HL-60 (cell line): ENCODE measurements at regions not wholly inside any gene's neighbourhood (a gene's known extent, or its start where the extent isn't known, plus 50 kb on each side); places are given as distances from the start of the nearest gene placed in this dataset.

Experiments used
- DNase-seq, 2 experiments: peaks; one replicate each; pipeline ENCODE4 v3.0.0-alpha.2; 2010 to 2020; ENCODE audit warnings: low read depth in 1 of 2, low spot score in 1 of 2
- H3K27ac ChIP-seq: fragments of 250-450 bp; sonication (Bioruptor Pico); replicated peaks from 2 replicates; pipeline ENCODE4 v1.5.1; 2020; ENCODE audit warnings: mild to moderate bottlenecking, moderate library complexity
- H3K27me3 ChIP-seq: fragments of 250-450 bp; sonication (Bioruptor Pico); 2 replicates; pipeline ENCODE4 v1.5.1; 2021; ENCODE audit warnings: mild to moderate bottlenecking, moderate library complexity; ENCODE audit not compliant: insufficient read depth, poor library complexity, severe bottlenecking
- H3K4me3 ChIP-seq: replicated peaks from 2 replicates; pipeline ENCODE4 v1.5.1; 2011; ENCODE audit warnings: mild to moderate bottlenecking, control low read depth, low read length; ENCODE audit not compliant: insufficient read depth
- GABPA ChIP-seq: IDR thresholded peaks from 2 replicates; pipeline ENCODE4 v1.6.1; 2012; ENCODE audit warnings: low read depth
- POLR2AphosphoS5 ChIP-seq: IDR thresholded peaks from 2 replicates; pipeline ENCODE4 v1.6.1; 2012; ENCODE audit warnings: low read depth
- SPI1 ChIP-seq: IDR thresholded peaks from 2 replicates; pipeline ENCODE4 v1.6.1; 2012; ENCODE audit warnings: low read depth, mild to moderate bottlenecking, borderline replicate concordance
- TF ChIP-seq, protein P1 (sequence below): IDR thresholded peaks from 2 replicates; pipeline ENCODE4 v1.6.1; 2012; ENCODE audit warnings: low read depth; ENCODE audit not compliant: insufficient replicate concordance
- TF ChIP-seq, protein P2 (sequence below): IDR thresholded peaks from one replicate; pipeline ENCODE4 v1.5.1; 2011; ENCODE audit warnings: low read length, control low read depth, inconsistent platforms; ENCODE audit not compliant: insufficient read depth

DNA sequence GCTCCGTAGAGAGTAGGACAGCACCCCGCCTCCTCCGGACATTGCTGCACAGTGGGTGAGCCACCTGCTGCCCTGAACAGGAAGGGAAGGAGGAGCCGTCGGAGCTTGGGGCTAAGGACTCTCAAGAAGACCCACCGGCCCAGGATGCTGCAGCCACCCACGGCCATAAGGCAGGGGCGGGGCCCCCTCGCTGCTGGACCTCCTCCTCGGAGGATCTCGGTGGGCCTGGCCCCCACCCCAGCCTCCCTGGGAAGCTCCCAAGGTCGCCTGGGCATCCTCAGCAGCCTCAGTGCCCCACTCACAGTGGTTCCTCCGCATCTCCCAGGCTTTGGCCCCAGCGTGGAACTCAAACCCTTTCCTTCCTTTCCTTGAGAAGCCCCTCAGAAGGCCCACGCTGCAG is 68.6 kb upstream of the DIO3 start:
- no peaks in the 10 kb centered on the region for H3K27me3 ChIP-seq
- H3K4me3 ChIP-seq = no peak overlapping the region
- DNase-seq = no peak
- H3K27ac ChIP-seq = no peak overlapping the region
- TF ChIP-seq GABPA (no peak), SPI1 (no peak), POLR2AphosphoS5 (no peak)
- TF ChIP-seq, protein P1, sequence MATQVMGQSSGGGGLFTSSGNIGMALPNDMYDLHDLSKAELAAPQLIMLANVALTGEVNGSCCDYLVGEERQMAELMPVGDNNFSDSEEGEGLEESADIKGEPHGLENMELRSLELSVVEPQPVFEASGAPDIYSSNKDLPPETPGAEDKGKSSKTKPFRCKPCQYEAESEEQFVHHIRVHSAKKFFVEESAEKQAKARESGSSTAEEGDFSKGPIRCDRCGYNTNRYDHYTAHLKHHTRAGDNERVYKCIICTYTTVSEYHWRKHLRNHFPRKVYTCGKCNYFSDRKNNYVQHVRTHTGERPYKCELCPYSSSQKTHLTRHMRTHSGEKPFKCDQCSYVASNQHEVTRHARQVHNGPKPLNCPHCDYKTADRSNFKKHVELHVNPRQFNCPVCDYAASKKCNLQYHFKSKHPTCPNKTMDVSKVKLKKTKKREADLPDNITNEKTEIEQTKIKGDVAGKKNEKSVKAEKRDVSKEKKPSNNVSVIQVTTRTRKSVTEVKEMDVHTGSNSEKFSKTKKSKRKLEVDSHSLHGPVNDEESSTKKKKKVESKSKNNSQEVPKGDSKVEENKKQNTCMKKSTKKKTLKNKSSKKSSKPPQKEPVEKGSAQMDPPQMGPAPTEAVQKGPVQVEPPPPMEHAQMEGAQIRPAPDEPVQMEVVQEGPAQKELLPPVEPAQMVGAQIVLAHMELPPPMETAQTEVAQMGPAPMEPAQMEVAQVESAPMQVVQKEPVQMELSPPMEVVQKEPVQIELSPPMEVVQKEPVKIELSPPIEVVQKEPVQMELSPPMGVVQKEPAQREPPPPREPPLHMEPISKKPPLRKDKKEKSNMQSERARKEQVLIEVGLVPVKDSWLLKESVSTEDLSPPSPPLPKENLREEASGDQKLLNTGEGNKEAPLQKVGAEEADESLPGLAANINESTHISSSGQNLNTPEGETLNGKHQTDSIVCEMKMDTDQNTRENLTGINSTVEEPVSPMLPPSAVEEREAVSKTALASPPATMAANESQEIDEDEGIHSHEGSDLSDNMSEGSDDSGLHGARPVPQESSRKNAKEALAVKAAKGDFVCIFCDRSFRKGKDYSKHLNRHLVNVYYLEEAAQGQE = no peak
- TF ChIP-seq, protein P2, sequence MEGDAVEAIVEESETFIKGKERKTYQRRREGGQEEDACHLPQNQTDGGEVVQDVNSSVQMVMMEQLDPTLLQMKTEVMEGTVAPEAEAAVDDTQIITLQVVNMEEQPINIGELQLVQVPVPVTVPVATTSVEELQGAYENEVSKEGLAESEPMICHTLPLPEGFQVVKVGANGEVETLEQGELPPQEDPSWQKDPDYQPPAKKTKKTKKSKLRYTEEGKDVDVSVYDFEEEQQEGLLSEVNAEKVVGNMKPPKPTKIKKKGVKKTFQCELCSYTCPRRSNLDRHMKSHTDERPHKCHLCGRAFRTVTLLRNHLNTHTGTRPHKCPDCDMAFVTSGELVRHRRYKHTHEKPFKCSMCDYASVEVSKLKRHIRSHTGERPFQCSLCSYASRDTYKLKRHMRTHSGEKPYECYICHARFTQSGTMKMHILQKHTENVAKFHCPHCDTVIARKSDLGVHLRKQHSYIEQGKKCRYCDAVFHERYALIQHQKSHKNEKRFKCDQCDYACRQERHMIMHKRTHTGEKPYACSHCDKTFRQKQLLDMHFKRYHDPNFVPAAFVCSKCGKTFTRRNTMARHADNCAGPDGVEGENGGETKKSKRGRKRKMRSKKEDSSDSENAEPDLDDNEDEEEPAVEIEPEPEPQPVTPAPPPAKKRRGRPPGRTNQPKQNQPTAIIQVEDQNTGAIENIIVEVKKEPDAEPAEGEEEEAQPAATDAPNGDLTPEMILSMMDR = no peak

DNA sequence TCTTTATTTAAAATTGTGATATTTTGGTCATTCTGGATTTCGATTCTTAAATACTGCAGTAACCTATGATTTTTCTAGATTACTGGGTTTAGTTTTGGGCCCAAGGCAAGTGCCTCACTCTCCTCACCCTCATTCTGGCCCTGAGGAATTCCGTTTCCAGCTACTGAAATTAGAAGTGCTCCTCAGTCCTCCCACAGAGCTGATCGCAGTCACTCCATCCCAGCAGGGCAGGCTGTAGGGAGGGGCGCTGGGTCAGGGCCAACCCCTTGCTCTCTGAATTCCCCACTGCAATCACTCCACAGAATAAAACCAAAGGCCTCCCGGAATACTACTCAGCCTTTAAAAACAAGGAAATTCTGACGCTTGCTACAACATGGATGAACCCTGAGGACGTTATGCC is 66.5 kb upstream of the DIO3 start:
- TF ChIP-seq GABPA (no peak), POLR2AphosphoS5 (no peak), SPI1 (no peak)
- TF ChIP-seq, protein P2 = no peak
- TF ChIP-seq, protein P1 = no peak
- no peak overlapping the region for H3K27ac ChIP-seq
- no peaks in the 10 kb centered on the region for H3K27me3 ChIP-seq
- no peak for DNase-seq
- H3K4me3 ChIP-seq = no peak overlapping the region

DNA sequence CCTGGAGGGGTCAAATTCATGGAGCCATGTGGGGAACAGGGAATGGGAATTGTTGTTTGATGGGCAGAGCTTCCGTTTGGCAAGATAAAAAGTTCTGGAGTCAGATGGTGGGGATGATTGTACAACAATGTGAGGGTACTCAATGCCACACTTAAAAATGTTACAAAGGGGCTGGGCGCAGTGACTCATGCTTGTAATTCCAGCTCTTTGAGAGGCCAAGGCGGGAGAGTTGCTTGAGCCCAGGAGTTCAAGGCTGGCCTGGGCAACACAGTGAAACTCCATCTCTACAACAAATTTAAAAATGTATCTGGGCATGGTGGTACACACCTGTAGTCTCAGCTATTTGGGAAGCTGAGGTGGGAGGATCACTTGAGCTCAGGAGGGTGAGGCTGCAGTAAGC is 66.0 kb upstream of the DIO3 start:
- no peak for DNase-seq
- Histone ChIP-seq H3K4me3 (no peak overlapping the region), H3K27ac (no peak overlapping the region), H3K27me3 (no peaks in the 10 kb centered on the region)
- TF ChIP-seq, protein P2 = no peak
- TF ChIP-seq, protein P1 = no peak
- TF ChIP-seq POLR2AphosphoS5 = no peak
- TF ChIP-seq SPI1 = no peak
- no peak for TF ChIP-seq GABPA
